ENCODE measurements at regions not wholly inside any gene's neighbourhood (a gene's known extent, or its start where the extent isn't known, plus 50 kb on each side); places are given as distances from the start of the nearest gene placed in this dataset.

DNA sequence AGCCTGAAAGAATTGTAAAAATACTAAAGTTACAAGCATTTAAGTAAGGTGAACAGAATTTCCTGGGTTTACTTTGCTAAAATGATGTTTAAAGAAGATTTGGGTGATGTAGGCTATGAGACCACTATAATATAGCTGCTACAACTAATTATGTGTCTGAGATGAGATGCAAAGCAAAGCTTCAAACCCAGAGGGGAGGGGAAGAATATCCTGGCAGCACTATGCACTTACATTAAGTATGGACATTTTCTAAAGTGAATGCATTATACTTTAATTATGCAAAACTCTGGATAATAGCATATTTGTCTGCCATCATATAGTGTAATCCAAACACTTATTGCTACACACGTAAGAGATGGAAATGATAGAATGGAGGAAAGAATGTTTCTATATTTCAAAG, 1003.7 kb downstream of the GALC start:
- H3K9ac ChIP-seq (ENCODE audit: low read length in 5 of 5): no peak overlapping the region
- no peaks in the 10 kb centered on the region for H3K9me3 ChIP-seq (ENCODE audit: control insufficient read depth in 5 of 5, low read length in 5 of 5)
- H3K36me3 ChIP-seq (ENCODE audit: control insufficient read depth in 5 of 5, insufficient read depth in 5 of 5, low read length in 5 of 5): no peaks in the 10 kb centered on the region
- no peaks in the 10 kb centered on the region for H3K4me1 ChIP-seq (ENCODE audit: control insufficient read depth in 5 of 5, insufficient read depth in 5 of 5, low read length in 5 of 5)
- no peaks in the 10 kb centered on the region for H3K27me3 ChIP-seq (ENCODE audit: control insufficient read depth in 5 of 5, insufficient read depth in 4 of 5, low read length in 5 of 5)
- H3K4me3 ChIP-seq (ENCODE audit: low read depth in 1 of 5, low read length in 5 of 5): no peak overlapping the region
- H3K27ac ChIP-seq (ENCODE audit: low read depth, low read length): no peak overlapping the region

DNA sequence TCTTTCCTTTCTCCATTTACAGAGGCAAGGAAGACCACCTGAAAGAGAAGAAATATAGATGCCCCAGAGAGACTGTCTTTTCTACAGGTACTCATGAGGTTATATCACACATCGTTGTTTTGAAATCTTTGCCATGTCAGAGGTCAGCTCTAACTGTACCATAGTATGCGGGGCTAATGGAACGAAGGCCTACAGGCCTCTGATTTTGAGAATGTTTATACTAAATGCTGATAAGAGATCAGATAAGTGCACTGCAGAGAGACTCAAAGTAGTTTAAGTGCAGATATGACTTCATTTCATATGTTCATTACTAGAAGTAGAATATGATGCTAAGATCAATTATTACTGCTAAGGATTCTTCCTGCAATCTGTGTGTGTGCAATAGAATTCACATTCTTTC, 1005.0 kb downstream of the GALC start:
- H3K27ac ChIP-seq (ENCODE audit: low read depth, low read length): no peak overlapping the region
- no peaks in the 10 kb centered on the region for H3K9me3 ChIP-seq (ENCODE audit: control insufficient read depth in 5 of 5, low read length in 5 of 5)
- no peak overlapping the region for H3K4me3 ChIP-seq (ENCODE audit: low read depth in 1 of 5, low read length in 5 of 5)
- H3K36me3 ChIP-seq (ENCODE audit: control insufficient read depth in 5 of 5, insufficient read depth in 5 of 5, low read length in 5 of 5): no peaks in the 10 kb centered on the region
- no peaks in the 10 kb centered on the region for H3K4me1 ChIP-seq (ENCODE audit: control insufficient read depth in 5 of 5, insufficient read depth in 5 of 5, low read length in 5 of 5)
- H3K9ac ChIP-seq (ENCODE audit: low read length in 5 of 5): no peak overlapping the region
- H3K27me3 ChIP-seq (ENCODE audit: control insufficient read depth in 5 of 5, insufficient read depth in 4 of 5, low read length in 5 of 5): no peaks in the 10 kb centered on the region

DNA sequence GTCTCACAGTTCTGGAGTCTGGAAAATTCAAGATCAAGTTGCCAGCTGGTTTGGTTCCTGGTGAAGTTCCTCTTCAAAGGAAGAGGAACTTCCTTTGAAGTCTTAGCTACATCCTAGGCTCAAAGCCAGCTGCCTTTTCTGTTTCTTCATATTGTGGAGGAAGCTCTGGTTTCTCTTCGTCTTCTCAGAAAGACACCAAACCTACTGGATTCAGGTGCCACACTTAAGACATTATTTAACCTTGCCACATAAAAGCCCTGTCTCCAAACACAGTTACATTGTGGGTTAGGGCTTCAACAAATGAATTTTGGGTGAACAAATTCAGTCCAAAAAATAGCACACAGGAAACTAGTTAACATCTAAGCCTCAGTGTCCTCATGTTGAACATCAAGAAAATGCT, 1019.8 kb downstream of the GALC start:
- Histone ChIP-seq H3K4me1 (ENCODE audit: control insufficient read depth in 5 of 5, insufficient read depth in 5 of 5, low read length in 5 of 5) (no peaks in the 10 kb centered on the region), H3K27ac (ENCODE audit: low read depth, low read length) (no peak overlapping the region), H3K9ac (ENCODE audit: low read length in 5 of 5) (no peak overlapping the region), H3K4me3 (ENCODE audit: low read depth in 1 of 5, low read length in 5 of 5) (no peak overlapping the region), H3K27me3 (ENCODE audit: control insufficient read depth in 5 of 5, insufficient read depth in 4 of 5, low read length in 5 of 5) (peaks cover 0 to 4% (median 0%) of the 10 kb centered on the region in 5 donors), H3K36me3 (ENCODE audit: control insufficient read depth in 5 of 5, insufficient read depth in 5 of 5, low read length in 5 of 5) (no peaks in the 10 kb centered on the region), H3K9me3 (ENCODE audit: control insufficient read depth in 5 of 5, low read length in 5 of 5) (peaks cover 0 to 14% (median 9%) of the 10 kb centered on the region in 5 donors)

DNA sequence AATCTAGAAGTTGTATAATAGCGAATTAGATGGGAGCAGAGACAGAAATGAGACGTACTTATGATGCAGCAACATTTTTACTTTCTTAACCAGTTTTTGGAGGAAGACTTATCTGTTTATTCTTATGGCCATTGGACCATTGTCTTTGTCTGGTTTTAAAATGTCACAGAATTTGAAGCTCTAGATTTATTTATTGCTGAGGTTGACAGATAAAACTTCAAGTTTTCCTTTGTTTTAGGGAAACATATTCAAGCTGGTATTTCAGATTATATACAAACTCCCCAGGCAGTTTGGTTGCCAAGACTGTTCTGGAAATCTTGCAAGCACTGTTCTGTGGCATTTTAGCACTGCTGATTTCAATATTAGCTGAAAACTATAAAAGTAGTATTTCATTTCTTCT, 1021.7 kb downstream of the GALC start:
- Histone ChIP-seq H3K27ac (ENCODE audit: low read depth, low read length) (no peak overlapping the region), H3K9ac (ENCODE audit: low read length in 5 of 5) (no peak overlapping the region), H3K9me3 (ENCODE audit: control insufficient read depth in 5 of 5, low read length in 5 of 5) (peaks cover under 1 to 18% (median 10%) of the 10 kb centered on the region in 5 donors), H3K4me3 (ENCODE audit: low read depth in 1 of 5, low read length in 5 of 5) (no peak overlapping the region), H3K36me3 (ENCODE audit: control insufficient read depth in 5 of 5, insufficient read depth in 5 of 5, low read length in 5 of 5) (no peaks in the 10 kb centered on the region), H3K27me3 (ENCODE audit: control insufficient read depth in 5 of 5, insufficient read depth in 4 of 5, low read length in 5 of 5) (peaks cover 0 to 4% (median 0%) of the 10 kb centered on the region in 5 donors), H3K4me1 (ENCODE audit: control insufficient read depth in 5 of 5, insufficient read depth in 5 of 5, low read length in 5 of 5) (no peaks in the 10 kb centered on the region)

DNA sequence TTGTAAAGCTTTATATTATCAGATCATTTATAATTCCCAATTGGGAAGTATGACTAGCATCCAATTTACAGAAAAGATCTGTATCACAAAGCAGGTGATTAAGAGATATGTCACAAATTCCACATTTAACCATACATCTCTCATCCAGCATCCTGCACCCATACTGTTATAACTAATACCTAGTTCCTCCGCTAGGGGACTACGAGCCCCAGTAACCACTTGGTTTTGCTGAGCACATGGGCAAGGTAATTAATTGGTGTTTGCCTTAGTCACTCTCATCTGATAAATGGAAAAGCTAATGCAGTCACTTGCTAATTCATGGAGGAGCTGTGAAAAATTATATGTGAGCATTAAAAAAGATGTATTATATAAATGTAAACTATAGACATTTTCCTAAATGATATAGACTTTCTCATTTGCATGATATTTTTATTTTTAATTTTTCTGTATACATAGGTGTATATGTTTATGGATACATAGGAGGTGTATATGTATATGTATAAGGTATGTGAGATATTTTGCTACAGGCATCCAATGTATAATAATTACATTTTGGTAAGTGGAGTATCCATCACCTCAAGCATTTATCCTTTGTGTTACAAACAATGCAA, 1031.8 kb downstream of the GALC start:
- H3K9ac ChIP-seq (ENCODE audit: low read length in 5 of 5): no peak overlapping the region
- H3K27me3 ChIP-seq (ENCODE audit: control insufficient read depth in 5 of 5, insufficient read depth in 4 of 5, low read length in 5 of 5): no peaks in the 10 kb centered on the region
- no peaks in the 10 kb centered on the region for H3K36me3 ChIP-seq (ENCODE audit: control insufficient read depth in 5 of 5, insufficient read depth in 5 of 5, low read length in 5 of 5)
- no peak overlapping the region for H3K27ac ChIP-seq (ENCODE audit: low read depth, low read length)
- H3K4me3 ChIP-seq (ENCODE audit: low read depth in 1 of 5, low read length in 5 of 5): no peak overlapping the region
- peaks cover 0 to 12% (median under 1%) of the 10 kb centered on the region in 5 donors for H3K9me3 ChIP-seq (ENCODE audit: control insufficient read depth in 5 of 5, low read length in 5 of 5)
- H3K4me1 ChIP-seq (ENCODE audit: control insufficient read depth in 5 of 5, insufficient read depth in 5 of 5, low read length in 5 of 5): no peaks in the 10 kb centered on the region

DNA sequence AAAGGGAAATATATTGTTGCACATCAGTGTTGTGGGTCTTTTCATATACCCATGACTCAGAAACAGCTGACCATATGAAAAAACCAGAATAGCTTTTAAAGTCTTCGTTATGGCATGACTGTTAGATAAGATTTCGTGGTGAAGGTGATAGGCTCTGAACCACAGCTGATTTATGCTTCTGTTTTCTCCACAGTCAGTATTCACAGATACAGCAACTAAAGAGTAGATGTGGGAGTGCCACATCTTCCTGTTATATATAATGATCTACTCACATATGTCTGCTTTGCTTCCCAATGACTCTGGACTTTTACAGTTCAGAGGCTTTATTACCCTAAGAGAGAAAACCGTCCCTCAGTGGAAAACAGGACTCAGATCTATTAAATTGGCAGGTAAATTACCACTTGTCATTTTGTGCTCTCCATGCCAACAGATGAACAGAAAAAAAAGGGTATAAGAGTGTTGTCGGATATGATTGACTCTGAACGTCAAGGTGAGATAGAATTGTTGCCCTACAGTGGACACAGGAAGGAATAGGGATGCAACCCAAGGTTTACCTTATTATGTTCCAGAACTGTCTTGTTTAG, 1037.1 kb downstream of the GALC start:
- H3K27ac ChIP-seq (ENCODE audit: low read depth, low read length): no peak overlapping the region
- H3K27me3 ChIP-seq (ENCODE audit: control insufficient read depth in 5 of 5, insufficient read depth in 4 of 5, low read length in 5 of 5): no peaks in the 10 kb centered on the region
- no peak overlapping the region for H3K4me3 ChIP-seq (ENCODE audit: low read depth in 1 of 5, low read length in 5 of 5)
- H3K36me3 ChIP-seq (ENCODE audit: control insufficient read depth in 5 of 5, insufficient read depth in 5 of 5, low read length in 5 of 5): no peaks in the 10 kb centered on the region
- no peak overlapping the region for H3K9ac ChIP-seq (ENCODE audit: low read length in 5 of 5)
- H3K4me1 ChIP-seq (ENCODE audit: control insufficient read depth in 5 of 5, insufficient read depth in 5 of 5, low read length in 5 of 5): no peaks in the 10 kb centered on the region
- no peaks in the 10 kb centered on the region for H3K9me3 ChIP-seq (ENCODE audit: control insufficient read depth in 5 of 5, low read length in 5 of 5)

DNA sequence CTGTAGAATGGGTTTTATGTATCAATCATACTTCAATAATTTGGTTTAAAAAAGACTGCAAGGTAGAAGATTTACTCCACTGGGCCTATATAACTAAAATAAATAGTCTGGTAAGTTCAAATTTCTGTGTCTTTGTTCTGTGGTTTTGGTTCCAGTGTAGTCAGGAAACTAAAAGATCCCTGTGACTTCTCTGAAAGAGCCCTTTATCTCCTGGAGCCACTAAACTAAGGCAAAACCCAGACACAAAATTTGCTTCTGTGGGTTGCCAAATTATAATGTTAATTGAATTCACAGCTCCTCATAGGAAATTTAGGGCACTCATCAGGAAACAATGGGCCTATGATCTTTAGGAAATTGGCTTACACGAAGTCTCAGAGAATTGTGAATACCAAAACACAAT, 1038.4 kb downstream of the GALC start:
- Histone ChIP-seq H3K27ac (ENCODE audit: low read depth, low read length) (no peak overlapping the region), H3K36me3 (ENCODE audit: control insufficient read depth in 5 of 5, insufficient read depth in 5 of 5, low read length in 5 of 5) (no peaks in the 10 kb centered on the region), H3K4me3 (ENCODE audit: low read depth in 1 of 5, low read length in 5 of 5) (no peak overlapping the region), H3K9ac (ENCODE audit: low read length in 5 of 5) (no peak overlapping the region), H3K27me3 (ENCODE audit: control insufficient read depth in 5 of 5, insufficient read depth in 4 of 5, low read length in 5 of 5) (no peaks in the 10 kb centered on the region), H3K4me1 (ENCODE audit: control insufficient read depth in 5 of 5, insufficient read depth in 5 of 5, low read length in 5 of 5) (no peaks in the 10 kb centered on the region), H3K9me3 (ENCODE audit: control insufficient read depth in 5 of 5, low read length in 5 of 5) (no peaks in the 10 kb centered on the region)

- Histone ChIP-seq H3K27me3 (ENCODE audit: control insufficient read depth in 5 of 5, insufficient read depth in 4 of 5, low read length in 5 of 5) (no peaks in the 10 kb centered on the region), H3K36me3 (ENCODE audit: control insufficient read depth in 5 of 5, insufficient read depth in 5 of 5, low read length in 5 of 5) (no peaks in the 10 kb centered on the region), H3K9me3 (ENCODE audit: control insufficient read depth in 5 of 5, low read length in 5 of 5) (peaks cover 0 to 4% (median 0%) of the 10 kb centered on the region in 5 donors), H3K4me3 (ENCODE audit: low read depth in 1 of 5, low read length in 5 of 5) (no peak overlapping the region), H3K9ac (ENCODE audit: low read length in 5 of 5) (no peak overlapping the region), H3K27ac (ENCODE audit: low read depth, low read length) (no peak overlapping the region), H3K4me1 (ENCODE audit: control insufficient read depth in 5 of 5, insufficient read depth in 5 of 5, low read length in 5 of 5) (no peaks in the 10 kb centered on the region)
These were observed 1046.5 kb downstream of the GALC start for GRCh38 chr14:86946446-86946845.

GRCh38 chr14:86944434-86944833, 1048.5 kb downstream of the GALC start:
- H3K9ac ChIP-seq (ENCODE audit: low read length in 5 of 5): no peak overlapping the region
- no peaks in the 10 kb centered on the region for H3K4me1 ChIP-seq (ENCODE audit: control insufficient read depth in 5 of 5, insufficient read depth in 5 of 5, low read length in 5 of 5)
- H3K36me3 ChIP-seq (ENCODE audit: control insufficient read depth in 5 of 5, insufficient read depth in 5 of 5, low read length in 5 of 5): no peaks in the 10 kb centered on the region
- no peak overlapping the region for H3K4me3 ChIP-seq (ENCODE audit: low read depth in 1 of 5, low read length in 5 of 5)
- no peaks in the 10 kb centered on the region for H3K27me3 ChIP-seq (ENCODE audit: control insufficient read depth in 5 of 5, insufficient read depth in 4 of 5, low read length in 5 of 5)
- peaks cover 0 to 4% (median 0%) of the 10 kb centered on the region in 5 donors for H3K9me3 ChIP-seq (ENCODE audit: control insufficient read depth in 5 of 5, low read length in 5 of 5)
- no peak overlapping the region for H3K27ac ChIP-seq (ENCODE audit: low read depth, low read length)

- no peak overlapping the region for H3K27ac ChIP-seq (ENCODE audit: low read depth, low read length)
- no peaks in the 10 kb centered on the region for H3K36me3 ChIP-seq (ENCODE audit: control insufficient read depth in 5 of 5, insufficient read depth in 5 of 5, low read length in 5 of 5)
- H3K9ac ChIP-seq (ENCODE audit: low read length in 5 of 5): no peak overlapping the region
- H3K9me3 ChIP-seq (ENCODE audit: control insufficient read depth in 5 of 5, low read length in 5 of 5): peaks cover 0 to 4% (median 0%) of the 10 kb centered on the region in 5 donors
- H3K4me3 ChIP-seq (ENCODE audit: low read depth in 1 of 5, low read length in 5 of 5): no peak overlapping the region
- H3K4me1 ChIP-seq (ENCODE audit: control insufficient read depth in 5 of 5, insufficient read depth in 5 of 5, low read length in 5 of 5): no peaks in the 10 kb centered on the region
- no peaks in the 10 kb centered on the region for H3K27me3 ChIP-seq (ENCODE audit: control insufficient read depth in 5 of 5, insufficient read depth in 4 of 5, low read length in 5 of 5)
These were observed 1049.3 kb downstream of the GALC start for GRCh38 chr14:86943391-86944365.
